ENCODE measurements at regions not wholly inside any gene's neighbourhood (a gene's known extent, or its start where the extent isn't known, plus 50 kb on each side); places are given as distances from the start of the nearest gene placed in this dataset.

DNA sequence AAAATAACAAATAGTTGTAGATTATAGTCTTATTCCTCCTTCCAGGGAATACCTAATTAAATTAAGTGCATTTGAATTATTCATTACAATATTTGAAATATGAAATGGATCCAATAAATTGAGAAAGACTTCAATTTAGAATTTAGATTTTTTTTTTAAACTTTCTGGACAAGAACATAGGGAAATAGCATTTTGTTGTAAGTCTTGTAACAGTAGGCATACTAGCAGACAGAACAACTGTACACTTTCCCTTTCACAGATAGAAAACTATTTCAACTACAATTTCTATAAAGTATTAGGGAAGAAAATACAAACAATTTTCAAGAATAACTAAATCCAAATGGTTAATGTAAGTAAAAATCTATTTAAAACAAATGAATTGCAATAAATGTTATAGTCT is 577.5 kb downstream of the USP25 start:
- DNase-seq (ENCODE audit: low read depth) = no peak

DNA sequence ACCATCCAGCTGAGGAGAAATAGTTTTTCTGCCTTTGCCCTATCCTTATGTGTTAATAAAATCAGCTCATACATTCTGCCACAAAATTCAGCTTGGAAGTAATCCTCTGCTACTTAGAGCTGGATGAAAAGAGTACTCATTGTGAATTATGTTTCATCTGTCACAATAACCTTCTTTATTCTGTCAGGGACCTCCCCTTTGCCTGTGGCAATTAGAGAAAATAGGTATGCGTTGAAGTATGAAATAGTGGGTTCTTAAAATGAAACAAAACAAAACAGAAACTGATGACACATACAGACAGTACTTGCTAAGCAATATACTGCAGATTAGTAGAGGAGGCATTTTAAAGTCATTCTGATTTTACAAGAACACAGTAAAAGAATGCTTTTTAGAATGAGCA is 578.5 kb downstream of the USP25 start:
- no peak for DNase-seq (ENCODE audit: low read depth)

DNA sequence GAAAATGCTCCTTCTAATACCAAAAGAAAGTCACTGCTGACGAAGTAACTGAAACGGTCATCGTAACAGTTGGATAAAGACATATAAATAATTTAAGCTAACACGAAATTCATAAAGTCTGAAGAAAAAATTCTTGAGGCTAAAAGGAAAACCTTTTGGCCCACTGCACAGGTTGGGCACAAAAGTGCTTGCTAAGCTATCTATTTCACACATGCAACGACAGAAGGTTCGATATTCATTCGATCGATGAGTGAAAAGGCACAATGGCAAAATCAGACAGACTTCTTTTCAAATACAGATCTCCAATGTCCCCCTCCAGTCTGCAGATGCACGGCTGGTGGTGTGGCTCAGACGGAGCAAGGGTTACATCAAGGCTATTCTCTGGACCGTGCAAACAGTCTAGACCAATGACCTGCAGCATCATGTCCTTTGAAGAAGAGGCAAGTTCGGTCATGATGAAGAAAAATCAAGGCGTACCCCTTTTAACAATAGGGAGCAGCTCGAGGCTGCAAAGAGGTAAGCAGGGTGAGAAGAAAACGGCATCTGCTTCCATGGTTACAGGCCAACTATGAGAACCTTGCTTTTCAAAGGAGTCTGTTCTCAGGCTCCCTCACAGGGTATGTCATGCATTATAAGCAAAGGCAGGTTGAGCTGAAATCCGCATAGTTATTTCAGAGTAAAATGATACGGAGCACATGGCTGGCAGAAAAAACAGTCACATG is 579.6 kb downstream of the USP25 start:
- DNase-seq (ENCODE audit: low read depth) = no peak

DNA sequence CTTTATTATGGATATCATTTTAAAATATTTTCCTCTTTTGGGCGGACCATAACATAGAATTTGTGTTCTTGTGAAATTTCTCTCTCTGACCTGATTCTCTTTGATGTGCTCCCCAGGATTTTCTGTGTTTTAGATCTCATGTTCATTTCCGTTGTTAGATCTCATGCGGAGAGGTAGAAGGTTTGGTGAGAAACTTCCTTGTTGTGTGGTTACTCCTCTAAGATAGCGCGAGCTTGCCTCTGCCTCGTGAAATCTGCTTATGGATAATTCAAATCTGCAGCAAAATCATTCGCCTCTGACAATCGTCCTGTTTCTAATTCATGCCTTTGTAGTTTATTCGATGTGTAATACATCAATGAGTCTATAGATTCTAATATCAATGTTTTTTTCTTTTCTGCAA is 580.4 kb downstream of the USP25 start:
- no peak for DNase-seq (ENCODE audit: low read depth)

DNA sequence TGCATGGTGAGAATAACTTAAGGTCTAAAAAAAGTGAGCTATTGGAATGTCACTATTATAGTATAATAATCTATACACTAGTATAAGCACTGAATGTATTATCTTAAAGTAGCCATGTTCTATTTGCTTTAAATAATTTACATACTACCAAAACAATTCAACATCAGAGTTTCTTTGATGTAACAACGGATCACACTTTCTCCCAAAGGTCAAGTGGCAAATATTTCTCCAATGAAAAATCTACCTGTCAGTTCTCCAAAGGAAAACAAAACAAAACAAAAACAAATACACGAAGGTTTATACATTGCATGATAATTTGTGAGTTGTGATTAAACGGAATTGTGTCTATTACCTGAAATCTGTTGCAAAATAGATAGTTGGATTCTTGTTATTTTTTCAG is 581.4 kb downstream of the USP25 start:
- DNase-seq (ENCODE audit: low read depth) = no peak

DNA sequence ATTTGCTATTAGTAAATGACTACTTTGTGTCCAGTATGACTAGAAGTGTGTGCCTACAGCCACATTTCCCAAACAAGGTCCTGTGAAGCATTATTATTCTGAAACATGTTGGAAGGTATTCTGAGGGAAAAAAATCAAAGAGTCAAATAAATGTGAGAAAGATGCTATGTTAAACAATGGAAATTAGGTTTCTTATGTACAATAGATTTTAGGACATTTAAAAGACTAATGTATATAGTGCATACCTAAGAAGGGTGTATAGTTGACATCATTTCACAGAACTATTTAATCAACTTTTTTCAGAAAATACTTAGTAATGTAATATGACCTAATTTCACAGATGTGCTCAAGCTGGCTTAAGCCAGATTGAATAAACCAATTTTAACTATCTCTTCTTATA is 582.5 kb downstream of the USP25 start:
- DNase-seq (ENCODE audit: low read depth) = no peak

DNA sequence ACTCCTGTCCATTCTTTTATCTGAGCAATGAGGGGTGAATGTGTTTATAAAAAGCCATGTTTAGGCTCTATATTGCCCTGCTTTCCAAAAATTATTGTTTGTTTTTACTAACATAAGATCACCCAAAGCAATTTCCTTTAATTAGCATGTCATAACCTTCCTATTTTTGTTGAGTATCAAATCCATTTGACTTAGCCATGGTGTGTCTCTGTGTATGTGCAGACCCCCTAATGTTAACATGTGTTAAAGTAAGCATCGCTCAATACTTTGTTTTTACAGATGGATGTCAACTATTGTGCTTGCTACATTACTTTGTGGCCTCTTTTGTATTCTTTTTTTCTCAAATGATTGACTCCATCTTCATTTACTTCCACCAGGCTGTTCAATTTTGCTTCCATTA is 585.4 kb downstream of the USP25 start:
- DNase-seq (ENCODE audit: low read depth) = no peak

DNA sequence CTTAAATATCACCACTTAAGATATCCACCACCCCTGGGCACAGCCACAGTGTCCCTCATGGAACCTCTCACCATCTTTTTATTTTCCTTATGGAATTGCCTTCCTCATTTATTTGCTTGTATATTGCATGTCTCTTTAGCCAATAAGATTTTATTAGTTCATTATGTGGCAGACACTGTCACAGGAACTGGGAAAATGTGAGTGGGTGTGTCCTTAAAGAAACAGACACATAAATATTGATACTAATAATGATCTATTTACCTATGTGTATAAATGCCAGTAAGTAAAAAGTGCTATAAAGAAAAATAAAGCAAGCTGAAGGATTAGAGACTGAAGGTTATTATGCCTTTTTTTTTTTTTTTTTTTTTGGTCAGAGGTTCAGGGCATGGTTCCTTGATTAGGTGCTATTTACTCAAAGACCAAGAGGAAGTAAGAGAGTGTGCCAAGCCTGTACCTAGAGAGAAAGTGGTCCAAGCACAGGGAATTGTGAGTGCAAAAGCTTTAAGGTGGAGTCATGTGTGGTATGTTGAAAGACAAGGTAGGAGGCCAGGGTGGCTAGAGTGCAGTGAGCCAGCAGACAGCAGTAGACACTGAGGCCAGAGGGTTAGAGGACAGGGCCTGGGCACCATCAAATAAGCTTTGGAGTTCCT is 589.0 kb downstream of the USP25 start:
- no peak for DNase-seq (ENCODE audit: low read depth)

DNA sequence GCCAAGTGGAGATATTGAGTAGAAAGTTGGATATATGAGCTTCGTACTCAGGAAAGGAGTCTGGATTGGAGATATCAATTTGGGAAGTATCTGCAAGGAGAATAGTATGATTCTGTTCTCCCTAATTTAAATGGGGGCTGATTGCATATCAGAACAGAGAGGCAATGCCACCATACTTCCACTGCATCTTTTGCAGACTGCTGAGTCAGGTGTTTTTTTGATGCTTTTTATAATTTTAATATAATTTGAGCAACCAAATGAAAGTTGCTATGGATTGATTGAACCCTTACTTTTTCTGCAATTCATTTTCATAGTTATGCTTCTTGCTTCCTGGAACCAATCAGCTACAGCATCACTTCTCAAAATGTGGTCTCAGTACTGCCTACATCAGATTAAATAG is 590.3 kb downstream of the USP25 start:
- DNase-seq (ENCODE audit: low read depth) = no peak

DNA sequence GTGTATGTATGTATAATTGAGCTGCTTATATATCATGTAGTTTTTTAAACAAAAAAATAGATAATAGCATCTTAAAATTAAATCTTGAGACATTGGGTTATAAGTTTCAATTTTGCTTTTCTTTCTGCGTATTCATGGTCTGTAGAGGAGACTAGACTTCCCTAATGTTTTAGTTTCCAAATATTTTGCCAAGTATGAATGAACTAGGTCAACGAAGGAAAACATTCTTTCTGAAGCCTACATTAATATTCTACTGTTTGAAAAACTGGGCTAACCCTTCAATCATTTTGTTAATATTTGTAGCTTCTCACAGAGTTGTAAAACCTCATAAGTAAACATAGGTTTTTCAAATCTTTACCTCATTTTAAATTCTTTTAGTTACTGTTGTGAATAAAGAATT is 592.7 kb downstream of the USP25 start:
- DNase-seq (ENCODE audit: low read depth) = no peak

DNA sequence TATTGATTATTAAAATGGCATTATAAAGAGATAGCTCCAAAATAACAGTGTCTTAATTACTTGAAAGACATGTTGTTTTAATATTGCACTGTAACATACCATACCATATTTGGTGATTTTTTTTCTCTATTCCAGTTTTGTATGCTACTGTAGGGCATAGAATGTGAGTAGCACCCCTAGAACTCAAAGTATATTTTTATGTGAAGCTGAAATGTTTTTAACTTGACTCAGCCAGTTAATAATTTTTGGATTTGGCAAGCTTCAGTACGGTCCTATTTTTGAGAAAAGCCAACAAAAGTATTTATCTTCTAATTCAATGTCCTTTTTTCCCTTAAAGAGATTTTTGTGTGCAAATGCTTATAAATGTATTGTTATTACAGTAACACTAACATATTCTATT is 593.8 kb downstream of the USP25 start:
- DNase-seq (ENCODE audit: low read depth) = no peak

DNA sequence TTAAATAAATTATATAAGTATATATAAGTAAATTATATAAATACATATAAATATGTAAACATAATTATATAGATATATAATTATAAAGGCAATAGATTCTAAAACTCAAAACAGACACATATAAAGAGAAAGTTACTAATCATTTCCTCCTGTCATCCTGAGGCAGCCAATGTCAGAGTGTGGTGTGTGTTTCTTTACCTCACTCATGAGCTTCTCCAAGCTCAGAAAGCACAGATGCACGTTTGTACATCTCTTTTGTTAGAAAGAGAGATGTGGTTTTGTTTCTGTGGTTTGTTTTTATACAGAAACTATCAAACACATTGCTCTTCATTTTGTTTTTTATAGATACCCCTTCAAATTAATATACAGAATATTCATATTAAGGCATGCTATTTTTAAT is 594.8 kb downstream of the USP25 start:
- DNase-seq (ENCODE audit: low read depth) = no peak

DNA sequence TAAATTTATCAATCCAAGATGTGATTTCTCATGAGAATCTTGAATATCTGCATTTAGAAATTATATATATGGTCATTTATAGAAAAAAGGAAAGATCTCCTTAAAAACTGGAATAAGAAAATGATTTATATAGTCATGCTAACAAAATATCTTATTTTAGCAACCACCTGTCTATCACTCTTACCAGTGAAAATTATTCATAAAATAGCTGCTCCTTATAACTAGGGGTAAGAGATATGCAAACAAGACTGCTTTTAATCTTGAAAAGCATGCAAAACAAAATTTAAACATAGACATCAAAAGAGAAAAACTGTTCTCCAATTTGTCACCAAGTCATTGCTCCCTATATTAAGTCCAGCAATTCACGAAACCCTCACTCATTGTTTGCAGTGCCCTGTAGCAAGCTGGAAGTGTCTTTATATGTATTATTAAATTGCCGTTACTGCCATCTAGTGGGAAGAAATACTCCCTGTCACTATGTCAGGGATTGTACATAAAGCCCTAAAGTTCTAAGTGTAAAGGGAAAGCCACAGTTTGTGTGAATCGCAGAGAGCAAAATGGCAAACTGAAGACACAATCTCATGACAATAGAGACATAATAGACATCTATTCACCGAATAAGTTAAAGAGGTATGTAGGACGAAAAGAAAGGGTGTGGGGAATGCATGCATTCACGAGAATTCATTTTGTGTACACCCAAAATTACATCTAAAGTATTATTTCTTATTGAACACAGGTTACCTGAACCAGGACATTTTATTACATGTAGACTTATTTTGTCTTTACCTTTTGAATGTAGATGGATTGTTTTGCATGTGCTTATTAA is 600.5 kb downstream of the USP25 start:
- DNase-seq (ENCODE audit: low read depth) = no peak

DNA sequence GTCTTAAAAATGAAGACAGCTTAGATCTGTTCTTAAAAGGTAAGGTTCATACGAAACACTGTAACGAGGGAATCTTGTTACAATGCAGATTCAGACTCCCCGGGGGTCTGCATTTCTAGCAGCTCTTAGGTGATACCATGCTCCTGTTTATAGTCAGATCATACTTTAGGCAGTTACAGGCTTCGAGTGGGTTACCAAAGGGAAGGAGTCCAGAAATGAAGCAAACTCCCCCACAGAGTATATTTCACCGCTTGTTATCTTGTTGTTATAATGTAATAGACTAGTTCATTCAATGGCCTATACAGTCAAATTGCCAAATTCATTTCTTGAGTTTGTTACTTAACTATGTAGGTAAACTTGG is 601.1 kb downstream of the USP25 start:
- no peak for DNase-seq (ENCODE audit: low read depth)

DNA sequence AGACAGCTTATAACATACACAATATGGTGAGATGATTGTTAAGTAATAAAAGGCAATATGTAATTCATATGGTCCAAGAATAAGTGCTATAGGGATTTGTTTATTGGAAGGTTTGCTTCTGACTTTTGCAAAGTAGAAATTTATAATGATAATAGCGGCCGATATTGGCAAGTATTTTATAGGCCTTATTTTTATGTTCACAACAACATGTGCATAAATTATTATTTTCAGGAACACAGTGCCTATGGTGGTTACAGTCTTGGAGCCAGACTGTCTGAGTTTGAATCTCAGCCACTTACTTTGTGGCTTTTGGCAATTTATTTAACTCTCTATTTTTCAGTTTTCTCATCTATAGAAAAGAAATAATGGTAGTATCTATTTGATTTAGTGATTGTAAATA is 607.5 kb downstream of the USP25 start:
- DNase-seq (ENCODE audit: low read depth) = no peak

DNA sequence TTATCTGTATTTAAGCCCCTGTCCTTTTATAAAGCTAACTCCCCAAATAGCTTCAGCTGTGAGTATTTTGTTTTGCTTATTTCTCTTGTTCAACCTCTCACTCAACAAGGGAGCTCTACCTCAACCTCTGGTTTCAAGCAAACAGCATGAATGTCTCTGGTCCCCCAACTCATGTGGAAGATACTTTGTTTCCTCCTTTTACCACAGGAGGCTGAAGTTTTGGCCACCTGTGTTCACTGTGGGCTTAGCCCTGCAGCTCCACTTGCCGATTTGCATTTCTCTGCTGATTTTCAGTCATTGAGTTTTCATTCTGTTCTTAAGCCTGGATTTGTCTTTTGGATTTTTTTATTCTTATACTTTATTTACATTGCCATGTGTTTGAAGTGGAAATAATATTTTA is 613.1 kb downstream of the USP25 start:
- no peak for DNase-seq (ENCODE audit: low read depth)

DNA sequence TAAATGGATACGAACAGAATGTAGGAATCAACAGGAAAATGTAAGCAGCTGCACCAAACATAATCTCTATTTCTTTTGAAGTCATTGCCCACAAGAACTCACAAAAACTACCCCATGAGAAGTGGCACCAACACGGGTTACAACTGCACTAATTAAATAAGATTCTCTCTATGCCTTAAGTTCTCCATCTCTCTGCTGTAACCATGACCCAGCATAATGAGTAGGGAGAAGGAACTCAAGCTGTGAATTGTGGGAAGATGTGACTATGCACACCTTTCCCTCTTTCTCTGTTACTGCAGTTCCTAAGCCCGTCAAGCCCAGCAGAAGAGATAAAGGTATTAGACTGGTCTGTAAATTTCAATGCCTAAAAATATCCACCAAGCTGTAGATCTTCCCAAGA is 614.0 kb downstream of the USP25 start:
- no peak for DNase-seq (ENCODE audit: low read depth)

DNA sequence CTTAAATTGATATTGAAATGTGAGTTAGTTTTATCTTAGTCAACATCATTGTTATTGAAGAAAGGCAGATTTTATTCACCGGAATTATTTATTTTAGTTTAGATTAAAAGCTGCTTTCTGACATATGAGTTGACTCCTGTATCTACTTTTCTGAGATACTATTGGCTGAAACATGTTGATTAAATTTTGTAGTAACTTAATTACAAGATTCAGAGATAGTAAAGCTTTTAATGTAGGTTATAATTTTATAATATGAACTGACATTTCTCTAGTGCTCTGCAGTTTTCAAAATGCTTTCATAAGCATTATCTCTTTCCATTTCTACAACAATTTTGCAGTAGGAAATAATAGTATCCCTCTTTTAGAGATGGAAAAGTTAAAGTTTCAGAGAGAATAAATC is 616.0 kb downstream of the USP25 start:
- DNase-seq (ENCODE audit: low read depth) = no peak

DNA sequence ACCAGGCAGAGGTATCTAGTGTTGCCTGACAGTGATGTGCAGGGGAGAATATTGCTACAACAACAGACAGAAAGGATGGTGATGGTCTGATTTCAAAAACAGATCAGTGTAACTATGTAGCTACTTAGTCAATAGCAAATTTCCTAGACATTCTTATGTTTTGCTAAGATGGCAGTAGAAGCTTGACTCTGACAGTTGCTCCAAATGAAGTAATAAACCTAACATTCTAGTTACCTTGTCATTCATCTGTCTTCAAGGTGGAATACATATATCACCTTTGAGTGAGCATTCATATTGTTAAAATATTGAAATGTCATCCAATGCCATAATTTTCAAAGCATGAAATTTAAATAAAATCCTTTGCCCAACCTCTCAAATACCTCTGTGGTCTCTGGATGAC is 617.4 kb downstream of the USP25 start:
- no peak for DNase-seq (ENCODE audit: low read depth)

DNA sequence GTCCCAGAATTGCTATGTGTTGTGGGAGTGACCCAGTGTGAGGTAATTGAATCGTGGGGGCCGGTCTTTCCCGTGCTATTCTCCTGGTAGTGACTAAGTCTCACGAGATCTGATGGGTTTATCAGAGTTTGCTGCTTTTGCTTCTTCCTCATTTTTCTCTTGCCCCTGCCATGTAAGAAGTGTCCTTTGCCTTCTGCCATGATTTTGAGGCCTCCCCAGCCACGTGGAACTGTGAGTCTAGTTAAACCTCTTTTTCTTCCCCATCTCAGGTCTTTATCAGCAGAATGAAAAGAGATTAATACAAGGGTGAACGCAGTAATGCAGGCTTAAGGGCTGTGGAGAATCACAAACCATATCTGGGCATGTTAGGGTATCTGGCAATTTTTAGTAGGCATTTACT is 624.0 kb downstream of the USP25 start:
- no peak for DNase-seq (ENCODE audit: low read depth)

DNA sequence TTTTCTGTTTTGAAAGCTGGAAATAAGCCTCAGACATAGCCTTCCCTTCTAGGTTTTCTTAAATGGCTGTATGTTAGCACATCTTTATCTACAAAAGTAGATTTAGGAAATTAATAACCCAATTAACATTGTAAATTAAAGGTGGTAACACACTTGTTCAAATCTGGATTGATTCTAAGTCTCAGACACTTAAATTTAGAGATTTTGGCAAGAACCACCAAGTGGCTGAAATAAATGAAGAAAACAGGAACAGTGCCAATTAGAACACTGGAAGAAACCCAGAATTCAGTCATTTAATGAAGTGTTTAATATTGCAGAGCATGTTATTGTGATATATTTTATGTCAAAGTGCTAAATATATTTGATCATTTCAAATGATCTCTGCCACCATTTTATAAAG is 628.2 kb downstream of the USP25 start:
- no peak for DNase-seq (ENCODE audit: low read depth)

DNA sequence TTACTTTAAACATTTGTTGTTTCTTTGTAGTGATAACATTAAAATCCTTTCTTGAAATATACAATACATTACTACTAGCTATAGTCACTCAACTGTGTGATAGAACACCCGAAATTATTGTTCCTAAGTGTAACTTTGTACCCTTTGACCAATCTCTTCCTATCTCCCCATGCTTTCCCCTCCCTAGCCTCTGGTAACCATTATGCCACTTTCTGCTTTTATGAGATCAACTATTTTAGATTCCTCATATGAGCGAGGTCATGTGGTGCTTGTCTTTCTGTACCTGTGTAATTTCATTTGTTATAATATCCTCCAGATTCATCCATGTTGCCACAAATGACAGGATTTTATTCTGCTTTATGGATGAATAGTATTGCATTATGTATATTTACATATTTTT is 629.0 kb downstream of the USP25 start:
- no peak for DNase-seq (ENCODE audit: low read depth)

DNA sequence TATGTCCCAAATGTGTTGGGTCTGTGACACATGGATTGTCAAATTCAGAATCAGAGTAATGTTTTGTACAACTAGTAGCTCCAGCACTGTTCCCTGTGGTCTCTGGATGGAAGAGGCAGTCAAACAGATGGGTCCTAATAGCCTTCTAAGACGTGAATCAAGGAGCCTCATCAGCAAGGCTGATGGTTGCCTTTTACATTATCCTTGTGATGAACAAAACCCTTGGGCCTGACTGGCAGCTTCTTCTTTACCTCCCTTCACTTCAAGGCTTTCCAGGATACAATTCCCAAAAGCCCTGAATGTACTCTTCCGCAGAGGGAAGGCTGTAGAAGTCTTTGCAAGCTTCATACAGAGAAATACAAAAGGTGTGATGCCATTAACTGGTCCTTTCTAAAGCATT is 633.3 kb downstream of the USP25 start:
- no peak for DNase-seq (ENCODE audit: low read depth)

All from stimulated activated CD8-positive, alpha-beta memory T cell treated with anti-CD3 and anti-CD28 coated beads, Interleukin-12 subunit alpha, Interleukin-12 subunit beta, amount 100 ng/mL, for 1 hour (primary cell).